IPS DF 4.7 (cell line): ENCODE measurements at regions not wholly inside any gene's neighbourhood (a gene's known extent, or its start where the extent isn't known, plus 50 kb on each side); places are given as distances from the start of the nearest gene placed in this dataset.

Experiments
- DNase-seq: peaks from one replicate; pipeline ENCODE4 v3.0.0-alpha.2; 2013; ENCODE audit warnings: low spot score; ENCODE audit errors: extremely low read depth

DNA sequence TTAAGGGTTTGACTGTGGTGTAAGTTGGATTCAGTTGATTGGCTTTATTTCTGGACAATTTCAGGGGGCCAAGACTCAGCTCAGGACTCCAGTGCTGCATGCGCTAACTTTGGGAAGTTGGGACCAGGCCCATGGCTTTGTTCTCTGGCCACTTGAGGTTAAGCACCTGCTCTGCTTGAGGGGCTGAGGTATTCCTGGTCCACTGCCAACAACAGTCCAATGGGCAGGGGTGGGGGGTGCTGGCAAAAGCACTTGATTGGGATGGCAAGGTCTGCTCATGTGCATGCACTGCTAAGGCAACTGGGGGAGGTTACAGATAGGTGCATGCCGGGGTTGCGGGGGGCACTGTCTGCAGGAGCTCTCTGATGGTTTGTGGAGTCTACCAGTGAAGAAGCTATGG is 52.6 kb upstream of the ASB17 start:
- DNase-seq: no peak

DNA sequence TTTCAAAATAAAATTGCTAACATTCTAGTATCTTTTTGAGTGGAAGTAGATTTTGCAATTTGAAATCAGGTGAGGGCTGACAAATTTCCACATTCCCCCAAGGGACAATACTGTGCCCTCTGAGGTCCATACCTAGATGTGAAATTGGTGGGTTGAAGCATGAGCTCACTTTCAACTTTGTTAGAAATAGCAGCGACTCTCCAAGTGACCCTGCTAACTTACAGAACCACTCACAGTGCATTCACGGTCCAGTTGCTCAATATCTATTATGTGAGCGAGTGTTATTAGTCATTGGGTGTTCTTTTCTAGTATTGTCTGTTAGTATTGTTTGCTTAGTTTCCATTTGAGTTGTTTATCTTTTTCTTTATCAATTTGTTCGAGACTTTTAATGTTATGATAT is 53.6 kb upstream of the ASB17 start:
- no peak for DNase-seq

DNA sequence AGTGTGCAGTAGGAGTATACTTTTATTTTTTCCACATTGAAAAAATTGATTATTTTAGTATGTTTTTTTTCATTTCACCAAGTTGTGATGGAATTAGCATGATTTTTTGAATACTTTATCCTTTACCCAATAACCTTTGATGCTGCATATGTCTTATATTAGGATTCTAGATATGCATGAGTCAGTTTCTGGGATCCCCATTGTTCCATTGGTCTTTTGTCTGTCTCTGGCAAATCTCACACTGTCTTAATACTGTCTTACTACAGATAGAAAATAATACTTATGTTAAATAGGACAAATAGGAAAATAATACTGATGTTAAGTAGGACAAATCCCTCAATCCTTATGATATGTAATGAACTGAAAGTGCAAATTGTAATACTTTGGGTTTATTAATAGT is 54.3 kb upstream of the ASB17 start:
- DNase-seq: no peak

DNA sequence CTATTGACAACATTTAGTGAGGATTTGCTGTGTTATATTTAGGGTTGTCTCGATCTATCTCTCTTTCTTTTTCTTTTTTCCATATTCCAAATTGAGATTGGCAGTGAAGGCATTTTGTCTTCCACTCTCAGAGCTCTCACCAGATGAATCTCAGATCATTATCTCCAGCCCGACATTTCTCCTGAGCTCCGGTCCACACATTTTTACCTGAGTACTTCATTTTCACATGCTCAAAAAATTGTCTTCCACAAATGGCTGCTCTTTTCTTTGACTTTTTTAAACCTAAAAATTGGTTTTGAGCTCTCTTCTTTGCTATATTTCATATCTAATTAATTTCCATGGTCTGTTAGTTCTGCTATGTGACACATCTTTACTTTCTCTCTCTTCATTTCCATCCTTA is 56.9 kb upstream of the ASB17 start:
- DNase-seq: no peak

DNA sequence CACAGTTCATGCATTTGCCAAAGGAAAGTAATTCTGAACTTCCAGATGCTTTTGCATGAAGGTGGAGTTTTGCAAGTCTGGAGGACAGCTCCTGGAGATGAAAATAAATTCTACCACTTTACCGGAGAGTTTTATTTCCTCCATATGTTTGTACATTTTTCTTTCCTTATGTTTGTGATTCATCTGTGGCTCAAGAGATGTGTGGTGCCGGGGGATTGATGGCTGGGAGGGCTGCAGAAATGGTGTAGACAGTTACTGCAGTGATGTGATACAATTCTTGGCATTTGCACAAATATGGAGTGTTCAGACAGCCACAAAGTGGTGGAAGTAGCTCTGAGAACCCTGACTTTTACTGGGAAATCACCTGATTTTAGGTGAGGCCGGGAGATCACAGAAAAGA is 58.5 kb upstream of the ASB17 start:
- DNase-seq: no peak

DNA sequence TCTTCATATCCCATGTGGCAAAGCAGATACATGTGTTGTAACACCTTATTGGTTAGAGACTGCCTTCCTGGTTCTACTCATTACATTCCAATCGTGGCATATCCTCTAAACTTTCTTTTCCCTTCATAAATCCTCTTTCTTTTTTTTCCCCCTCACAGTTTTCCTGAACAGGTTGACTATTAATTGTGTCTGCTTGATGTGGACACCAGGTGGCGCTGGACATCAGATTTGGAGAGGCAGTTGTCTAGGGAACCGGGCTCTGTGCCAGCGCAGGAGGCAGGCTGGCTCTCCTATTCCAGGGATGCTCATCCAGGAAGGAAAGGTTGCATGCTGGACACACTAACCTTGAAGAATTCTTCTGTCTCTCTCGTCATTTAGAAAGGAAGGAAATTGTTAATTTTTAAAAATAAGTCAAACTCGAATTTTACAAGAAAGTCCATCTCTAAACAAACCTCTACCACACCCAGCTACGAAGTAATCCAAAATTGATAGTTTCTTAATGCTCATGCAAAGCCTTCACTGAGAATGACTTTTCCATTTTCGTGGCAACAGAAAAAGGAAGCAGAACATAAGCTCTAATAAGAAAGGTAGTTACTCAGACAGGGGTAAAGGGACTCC is 59.4 kb upstream of the ASB17 start:
- peak; percentile 38 for DNase-seq

DNA sequence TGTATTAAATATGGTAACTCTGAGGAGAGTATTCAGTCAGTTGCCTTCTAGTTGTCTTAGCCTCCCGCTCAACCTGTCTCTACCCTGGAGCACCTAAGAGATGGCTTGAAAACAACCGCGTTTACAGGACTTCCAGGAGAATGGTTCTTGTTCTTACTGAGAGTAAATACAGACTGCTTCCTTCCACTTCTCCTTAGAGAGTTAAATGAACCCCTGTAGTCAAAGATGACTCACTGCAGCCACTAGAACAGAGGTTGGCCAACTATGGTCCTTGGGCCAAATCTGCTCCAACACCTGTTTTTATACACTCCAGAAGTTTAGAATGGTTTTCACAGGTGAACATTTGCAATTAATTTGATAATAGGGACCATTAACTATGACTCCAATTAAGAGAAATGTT is 60.1 kb upstream of the ASB17 start:
- no peak for DNase-seq

DNA sequence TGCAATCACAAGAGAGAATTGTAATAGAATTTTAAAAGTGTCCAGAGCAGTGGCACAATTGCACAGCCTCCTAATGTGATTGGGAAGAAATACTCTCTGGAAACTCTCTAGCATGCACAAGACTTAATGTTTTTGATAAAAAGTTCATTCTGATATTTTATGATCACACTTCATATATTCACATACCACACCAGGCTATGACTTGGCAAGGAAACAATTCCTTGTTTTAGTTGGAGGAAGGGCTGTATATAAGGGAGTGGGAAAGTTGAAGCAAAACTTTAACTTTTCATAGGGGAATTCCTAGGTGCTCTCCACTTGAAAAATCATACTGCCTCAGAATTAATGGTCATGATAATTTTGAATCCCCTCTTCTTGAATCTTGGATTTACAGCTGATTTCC is 61.5 kb upstream of the ASB17 start:
- no peak for DNase-seq

DNA sequence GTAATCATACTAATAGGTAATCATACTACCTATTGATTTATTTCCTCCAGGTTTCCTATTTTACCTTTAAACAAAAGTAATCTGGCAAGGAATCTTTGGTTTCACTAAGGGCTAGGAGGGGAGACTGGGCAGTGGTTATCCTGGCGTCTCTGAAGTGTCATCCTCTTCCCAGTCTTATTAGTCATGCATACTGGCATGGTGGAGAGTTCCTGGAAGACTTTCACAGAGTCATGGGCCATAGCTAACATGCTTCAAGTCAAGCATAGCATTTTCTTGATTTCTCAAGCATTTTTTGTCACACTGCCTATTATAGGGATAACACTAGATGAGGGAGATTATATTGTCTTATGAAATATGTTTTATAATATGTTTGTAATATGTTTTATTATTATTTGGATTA is 64.0 kb upstream of the ASB17 start:
- DNase-seq: no peak

DNA sequence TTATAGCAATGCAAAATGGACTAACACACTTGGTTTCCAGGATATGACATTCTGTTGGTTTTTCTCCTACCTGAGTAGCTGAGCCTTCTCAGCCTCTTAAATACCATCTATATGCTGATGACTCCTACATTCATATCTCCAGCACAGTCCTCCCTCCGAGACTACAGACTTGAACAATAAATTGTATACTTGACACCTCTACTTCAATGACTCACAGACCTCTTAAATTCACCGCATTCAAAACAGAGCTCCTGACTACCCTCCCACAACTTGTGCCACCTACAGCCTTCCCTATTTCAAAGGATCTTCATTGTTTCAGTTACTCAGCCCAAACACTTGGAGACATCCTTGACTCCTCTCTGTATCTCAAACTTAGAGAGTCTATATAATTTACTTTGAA is 66.8 kb upstream of the ASB17 start:
- no peak for DNase-seq

DNA sequence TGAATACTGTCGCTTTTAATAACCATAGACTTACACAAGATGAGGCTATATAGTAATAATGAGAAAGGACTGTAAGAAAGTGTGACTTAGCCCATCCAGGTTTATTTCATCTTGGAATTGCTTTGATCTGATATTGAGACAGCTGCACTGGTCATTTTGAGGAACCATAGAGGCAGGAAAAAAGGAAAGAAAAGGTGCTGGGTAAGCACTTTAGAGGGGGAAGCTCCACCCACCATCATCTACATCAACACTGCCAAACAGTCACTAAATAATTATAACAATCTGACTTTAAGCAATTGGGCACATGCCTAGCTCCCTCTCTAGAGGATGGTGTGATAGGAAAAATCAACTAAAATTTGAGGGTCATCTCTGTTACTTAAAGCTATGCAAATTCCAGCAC is 70.6 kb upstream of the ST6GALNAC3 start:
- DNase-seq: no peak

DNA sequence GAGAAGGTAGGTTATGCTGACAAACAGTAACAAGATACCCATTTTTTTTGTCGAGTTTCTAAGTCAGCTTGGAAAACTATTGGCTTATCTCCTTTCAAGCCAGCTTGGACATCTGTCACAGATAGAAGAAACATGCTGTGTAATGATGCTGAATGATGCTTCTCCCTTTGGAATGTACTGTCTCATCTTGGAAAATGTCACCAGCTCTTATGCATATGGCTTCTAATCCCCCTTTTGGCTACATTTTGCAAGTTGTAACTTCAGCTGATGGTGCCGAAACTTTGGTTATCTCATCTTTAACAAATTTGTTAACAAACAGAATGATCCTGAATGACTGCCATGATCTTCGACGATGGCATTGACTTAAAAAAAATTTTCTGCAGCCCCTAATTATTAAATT is 68.8 kb upstream of the ST6GALNAC3 start:
- no peak for DNase-seq

DNA sequence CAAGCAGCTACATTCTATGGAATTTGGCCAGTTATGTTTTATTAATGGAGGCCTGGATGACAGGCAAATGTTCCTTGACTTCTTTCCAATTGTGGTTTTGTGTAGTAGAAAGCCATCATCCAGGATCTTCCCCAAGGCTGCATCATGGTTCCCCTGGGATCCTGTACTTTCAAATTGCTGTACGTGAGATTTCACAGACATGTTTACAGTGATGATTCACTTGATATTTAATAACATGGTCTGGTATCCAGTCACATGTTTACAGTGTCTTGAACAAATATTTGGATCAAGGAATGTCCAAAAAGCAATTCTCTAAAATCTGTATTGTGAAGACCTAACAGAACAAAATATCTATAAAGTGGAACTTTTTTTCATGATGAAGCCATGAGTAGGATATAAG is 68.3 kb upstream of the ST6GALNAC3 start:
- no peak for DNase-seq

DNA sequence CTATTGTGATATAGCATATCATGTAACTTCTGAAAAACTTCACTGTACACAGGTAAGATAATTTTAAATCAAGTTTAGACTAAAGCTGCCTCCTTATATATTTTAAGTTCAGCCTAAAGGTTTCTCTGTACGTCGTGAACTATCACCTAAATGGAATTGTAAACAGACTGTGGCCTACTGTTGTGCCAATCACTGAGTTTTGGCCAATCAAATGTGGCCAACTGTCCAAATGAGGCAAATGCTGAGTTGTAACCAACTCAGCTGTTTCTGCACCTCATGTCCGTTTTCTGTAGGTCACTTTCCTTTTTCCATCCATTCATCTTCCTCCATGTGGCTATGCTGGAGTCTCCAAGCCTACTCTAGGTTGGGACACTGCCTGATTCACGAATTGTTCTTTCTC is 63.7 kb upstream of the ST6GALNAC3 start:
- DNase-seq: no peak

DNA sequence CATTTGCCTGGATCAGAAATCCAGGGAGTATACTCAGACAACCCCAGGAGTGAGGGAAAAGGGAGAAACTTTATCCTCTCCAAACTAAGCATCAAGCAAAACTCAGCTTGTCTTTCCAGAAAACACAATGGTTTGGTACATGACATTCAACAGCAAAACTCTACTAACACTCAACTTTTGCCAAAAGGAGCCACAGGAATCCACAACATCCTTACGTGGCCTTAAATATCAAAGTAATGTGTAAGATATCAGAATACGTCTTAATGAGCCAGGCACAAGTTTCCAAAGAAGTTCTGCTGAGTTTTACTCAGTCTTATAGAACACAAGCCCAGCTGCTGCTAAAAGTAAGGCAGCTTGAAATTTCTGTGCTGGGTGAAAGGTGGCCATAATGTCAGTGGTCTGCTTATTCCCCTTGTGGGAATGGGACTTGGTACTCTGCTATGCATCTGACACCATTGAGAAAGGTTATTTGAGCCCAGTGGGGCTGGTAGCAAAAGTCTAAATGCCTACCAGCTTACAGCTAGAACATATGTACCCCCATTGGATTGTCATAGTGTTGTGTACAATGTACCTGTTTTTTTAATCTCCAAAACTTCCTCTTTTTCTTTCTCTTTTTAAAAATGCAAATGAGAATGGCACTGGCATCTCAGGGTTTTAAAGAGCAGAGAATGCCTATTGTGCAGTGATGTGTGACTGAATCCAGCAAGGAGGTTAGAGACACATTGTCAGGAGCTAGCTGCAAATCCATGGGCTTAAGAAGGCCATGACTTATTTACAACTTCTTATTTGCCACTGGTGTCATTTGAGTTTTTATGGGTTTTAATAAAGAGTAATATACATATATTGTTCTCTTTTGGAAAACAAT is 62.0 kb upstream of the ST6GALNAC3 start:
- DNase-seq: no peak

DNA sequence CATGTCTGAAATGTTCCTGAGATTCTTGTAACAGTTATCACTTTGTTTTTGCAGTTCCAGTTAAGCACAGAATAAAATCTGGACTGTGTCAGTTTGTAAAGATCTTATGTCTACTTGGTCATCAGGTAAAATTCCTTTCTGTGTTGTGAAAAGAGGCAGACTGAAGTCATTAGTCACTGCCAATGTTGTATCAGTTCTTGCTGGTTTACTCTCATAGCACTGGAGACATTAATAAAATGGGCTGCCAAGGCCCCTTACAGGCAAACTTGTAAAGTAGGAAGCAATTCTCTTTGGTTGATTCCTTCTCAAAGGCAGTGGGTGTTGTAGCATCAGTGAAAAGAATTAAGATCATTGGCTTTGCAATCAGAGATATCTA is 61.4 kb upstream of the ST6GALNAC3 start:
- DNase-seq: no peak

DNA sequence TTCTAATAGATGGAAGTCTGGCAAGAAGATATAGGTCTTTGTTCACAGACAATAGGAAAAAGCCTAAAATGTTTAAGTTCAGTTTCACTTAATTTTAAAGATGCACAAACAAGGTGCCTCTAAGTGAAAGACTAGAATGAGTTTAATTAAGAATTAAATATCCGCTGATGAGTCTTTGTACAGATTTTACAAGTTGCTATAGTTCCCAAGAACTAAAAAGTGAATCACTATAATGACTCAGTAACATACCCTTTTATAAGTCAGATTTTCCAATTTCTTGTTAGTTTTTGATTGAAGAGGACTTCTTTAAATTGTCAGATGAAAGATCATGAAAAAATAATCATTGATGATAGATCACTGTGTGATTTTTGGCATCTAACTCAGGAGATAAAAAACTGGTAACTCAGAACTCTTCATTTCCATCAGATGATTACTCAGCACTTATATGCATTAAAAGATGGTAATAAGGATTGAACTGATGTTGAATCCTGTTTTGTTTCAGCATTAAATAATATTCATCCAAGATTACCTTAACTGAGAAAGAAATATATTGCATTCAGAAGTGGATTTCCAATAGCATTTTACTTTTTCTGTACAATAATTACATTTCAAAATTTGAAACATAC is 59.0 kb upstream of the ST6GALNAC3 start:
- no peak for DNase-seq

DNA sequence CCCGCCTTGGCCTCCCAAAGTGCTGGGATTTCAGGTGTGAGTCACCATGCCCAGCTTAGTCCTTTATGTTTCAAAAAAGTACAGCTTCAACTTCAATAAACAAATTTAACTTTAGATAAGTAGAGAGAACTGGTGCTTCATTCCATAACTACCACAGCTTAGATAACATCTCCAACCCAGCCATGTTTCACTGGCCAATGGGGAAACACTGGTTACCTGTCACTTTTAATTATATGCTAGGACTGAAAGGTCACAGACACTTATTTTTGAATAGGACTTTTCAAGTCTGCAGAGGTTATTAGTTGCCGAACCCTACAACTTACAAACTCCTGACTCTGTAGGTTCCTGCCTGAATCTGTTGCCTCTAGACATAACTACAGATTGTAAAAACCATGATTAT is 56.5 kb upstream of the ST6GALNAC3 start:
- no peak for DNase-seq

DNA sequence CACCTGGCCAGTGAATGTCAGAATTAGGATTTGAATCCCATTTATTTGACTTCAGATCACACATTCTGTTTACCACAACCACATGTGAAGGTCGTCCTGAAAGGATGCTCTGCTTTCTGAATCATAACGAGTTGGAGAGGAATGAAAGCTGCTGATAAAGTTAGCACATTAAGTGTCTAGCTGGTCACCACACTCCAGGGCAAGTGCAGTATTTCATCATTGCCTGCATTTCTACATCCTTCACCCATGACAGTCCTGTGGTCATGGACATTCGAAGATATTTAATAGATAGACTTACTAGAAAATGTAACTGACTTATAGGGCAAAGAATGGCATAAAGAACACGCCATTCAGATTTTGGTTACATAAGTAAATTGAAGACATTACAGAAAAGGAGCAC is 52.7 kb upstream of the ST6GALNAC3 start:
- DNase-seq: no peak

DNA sequence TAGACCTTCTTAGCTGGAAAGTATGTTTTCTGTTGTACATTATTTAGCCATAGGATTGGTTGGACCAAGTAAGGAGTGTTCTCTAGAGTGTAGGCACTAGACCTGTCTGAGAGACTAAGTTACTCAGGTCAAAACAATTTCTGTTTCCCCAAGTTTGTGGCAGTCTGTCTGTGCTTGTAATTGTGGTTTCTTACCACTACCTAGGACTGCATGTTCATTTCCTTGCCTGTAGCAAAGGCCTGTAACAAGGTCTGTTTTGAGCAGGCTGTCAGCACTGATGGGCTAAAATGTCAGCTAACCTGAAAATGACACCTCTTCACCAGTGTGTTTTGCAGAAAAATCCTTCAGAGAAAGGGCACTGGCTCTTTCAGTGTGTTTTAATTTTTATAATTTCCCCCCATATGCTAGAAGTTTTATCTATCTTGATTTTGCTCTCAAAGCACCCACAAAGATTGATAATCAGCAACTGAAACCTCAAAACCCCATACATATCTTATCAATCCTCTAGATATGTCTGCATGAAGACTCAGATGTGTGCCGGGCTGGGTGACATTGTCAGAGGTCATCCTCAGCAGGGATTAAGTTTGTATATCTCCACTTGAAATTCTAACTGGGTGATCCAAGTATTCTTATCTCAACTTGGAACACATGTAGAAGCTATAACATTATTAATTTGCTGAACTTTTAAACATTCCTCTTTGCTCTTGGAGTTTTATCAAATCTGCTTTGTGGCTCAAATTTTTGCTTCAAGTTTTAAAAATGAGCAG is 50.7 kb upstream of the ST6GALNAC3 start:
- no peak for DNase-seq
